Endodermal cell (in vitro differentiated cells): ENCODE measurements at regions not wholly inside any gene's neighbourhood (a gene's known extent, or its start where the extent isn't known, plus 50 kb on each side); places are given as distances from the start of the nearest gene placed in this dataset.

ENCODE experiments used
- DNase-seq: peaks from one replicate; pipeline ENCODE4 v3.0.0-alpha.2; 2017
- H3K27ac ChIP-seq: 2 replicates; pipeline ENCODE4 v1.5.1; 2013; ENCODE audit warnings: mild to moderate bottlenecking, low read depth, low read length, moderate library complexity
- H3K27me3 ChIP-seq: 2 replicates; pipeline ENCODE4 v1.6.1; 2013; ENCODE audit warnings: mild to moderate bottlenecking, low read length, moderate library complexity; ENCODE audit not compliant: insufficient read depth, control insufficient read depth, poor library complexity, severe bottlenecking
- H3K36me3 ChIP-seq: 2 replicates; pipeline ENCODE4 v1.7.0; 2013; ENCODE audit warnings: mild to moderate bottlenecking, low read length, moderate library complexity; ENCODE audit not compliant: control insufficient read depth, insufficient read depth
- H3K4me1 ChIP-seq: one replicate; pipeline ENCODE4 v1.7.0; 2013; ENCODE audit warnings: low read length; ENCODE audit not compliant: control insufficient read depth, insufficient read depth
- H3K4me3 ChIP-seq: 2 replicates; pipeline ENCODE4 v1.5.1; 2013; ENCODE audit warnings: mild to moderate bottlenecking, low read length, moderate library complexity
- H3K9ac ChIP-seq: 2 replicates; pipeline ENCODE4 v1.6.1; 2013; ENCODE audit warnings: mild to moderate bottlenecking, low read length, moderate library complexity; ENCODE audit not compliant: poor library complexity, severe bottlenecking; ENCODE audit errors: extremely low read depth
- H3K9me3 ChIP-seq: 2 replicates; pipeline ENCODE4 v1.6.1; 2013; ENCODE audit warnings: mild to moderate bottlenecking, low read length, moderate library complexity; ENCODE audit not compliant: control insufficient read depth
- H3K27ac Mint-ChIP-seq: 2 replicates; pipeline ENCODE4 v1.8.0; 2020; ENCODE audit warnings: mixed read lengths
- H3K27me3 Mint-ChIP-seq: 2 replicates; pipeline ENCODE4 v1.8.0; 2021; ENCODE audit warnings: mild to moderate bottlenecking, mixed read lengths; ENCODE audit not compliant: insufficient read depth
- H3K36me3 Mint-ChIP-seq: 2 replicates; pipeline ENCODE4 v1.8.0; 2020; ENCODE audit warnings: low read depth, mixed read lengths
- H3K4me1 Mint-ChIP-seq: 2 replicates; pipeline ENCODE4 v1.8.0; 2020; ENCODE audit warnings: mixed read lengths
- H3K4me3 Mint-ChIP-seq: 2 replicates; pipeline ENCODE4 v1.8.0; 2020; ENCODE audit warnings: mild to moderate bottlenecking, moderate library complexity, mixed read lengths
- H3K9me3 Mint-ChIP-seq: 2 replicates; pipeline ENCODE4 v1.8.0; 2020; ENCODE audit warnings: mild to moderate bottlenecking, mixed read lengths
- WGBS, 2 experiments: methylation state at CpG; one replicate each; pipeline versions ENCODE4 v1.1.5 to v1.1.7; 2013; ENCODE audit warnings: missing lambda C conversion rate in 2 of 2, mixed read lengths in 1 of 2; ENCODE audit not compliant: insufficient coverage in 1 of 2, insufficient read length in 1 of 2; 5-methylcytosine and 5-hydroxymethylcytosine counted together
- TF ChIP-seq, protein P1 (sequence below): fragments of 200-600 bp; sonication (generic); conservative IDR thresholded peaks from 2 replicates; pipeline ENCODE4 v1.5.0; 2021; ENCODE audit warnings: antibody characterized with exemption, mild to moderate bottlenecking

DNA sequence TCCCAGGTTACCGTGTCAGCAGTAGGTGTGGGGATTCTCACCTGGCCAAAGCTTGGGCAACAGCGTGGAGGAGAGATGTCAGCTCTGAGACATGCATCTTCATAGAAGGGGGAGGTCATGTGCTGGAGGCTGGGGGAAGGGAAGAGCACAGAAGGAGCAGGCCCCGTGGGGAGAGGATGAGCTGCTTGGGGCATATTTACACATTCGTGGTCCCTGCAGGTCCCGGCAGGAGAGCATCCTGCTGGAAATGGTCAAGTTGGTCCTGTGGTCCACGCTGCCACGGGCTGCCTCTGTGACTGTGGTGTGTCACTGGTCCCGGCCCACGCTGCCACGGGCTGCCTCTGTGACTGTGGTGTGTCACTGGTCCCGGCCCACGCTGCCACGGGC, 195.1 kb upstream of the TWIST2 start:
- Mint-ChIP-seq H3K27me3 (peaks cover 6% of the 10 kb centered on the region), H3K4me3 (no peak overlapping the region), H3K4me1 (peaks cover 4% of the 10 kb centered on the region), H3K27ac (no peak overlapping the region), H3K36me3 (no peaks in the 10 kb centered on the region), H3K9me3 (peaks cover 1% of the 10 kb centered on the region)
- no peaks in the 10 kb centered on the region for H3K27me3 ChIP-seq
- DNase-seq: no peak
- H3K4me3 ChIP-seq: no peak overlapping the region
- H3K4me1 ChIP-seq: no peaks in the 10 kb centered on the region
- H3K36me3 ChIP-seq: no peaks in the 10 kb centered on the region
- H3K27ac ChIP-seq: no peak overlapping the region
- H3K9ac ChIP-seq: no peak overlapping the region
- 86% methylated on average over 2 to 7 of the region's 13 CpGs for WGBS, 2 experiments
- TF ChIP-seq, protein P1, sequence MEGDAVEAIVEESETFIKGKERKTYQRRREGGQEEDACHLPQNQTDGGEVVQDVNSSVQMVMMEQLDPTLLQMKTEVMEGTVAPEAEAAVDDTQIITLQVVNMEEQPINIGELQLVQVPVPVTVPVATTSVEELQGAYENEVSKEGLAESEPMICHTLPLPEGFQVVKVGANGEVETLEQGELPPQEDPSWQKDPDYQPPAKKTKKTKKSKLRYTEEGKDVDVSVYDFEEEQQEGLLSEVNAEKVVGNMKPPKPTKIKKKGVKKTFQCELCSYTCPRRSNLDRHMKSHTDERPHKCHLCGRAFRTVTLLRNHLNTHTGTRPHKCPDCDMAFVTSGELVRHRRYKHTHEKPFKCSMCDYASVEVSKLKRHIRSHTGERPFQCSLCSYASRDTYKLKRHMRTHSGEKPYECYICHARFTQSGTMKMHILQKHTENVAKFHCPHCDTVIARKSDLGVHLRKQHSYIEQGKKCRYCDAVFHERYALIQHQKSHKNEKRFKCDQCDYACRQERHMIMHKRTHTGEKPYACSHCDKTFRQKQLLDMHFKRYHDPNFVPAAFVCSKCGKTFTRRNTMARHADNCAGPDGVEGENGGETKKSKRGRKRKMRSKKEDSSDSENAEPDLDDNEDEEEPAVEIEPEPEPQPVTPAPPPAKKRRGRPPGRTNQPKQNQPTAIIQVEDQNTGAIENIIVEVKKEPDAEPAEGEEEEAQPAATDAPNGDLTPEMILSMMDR: no peak
- H3K9me3 ChIP-seq: no peaks in the 10 kb centered on the region

DNA sequence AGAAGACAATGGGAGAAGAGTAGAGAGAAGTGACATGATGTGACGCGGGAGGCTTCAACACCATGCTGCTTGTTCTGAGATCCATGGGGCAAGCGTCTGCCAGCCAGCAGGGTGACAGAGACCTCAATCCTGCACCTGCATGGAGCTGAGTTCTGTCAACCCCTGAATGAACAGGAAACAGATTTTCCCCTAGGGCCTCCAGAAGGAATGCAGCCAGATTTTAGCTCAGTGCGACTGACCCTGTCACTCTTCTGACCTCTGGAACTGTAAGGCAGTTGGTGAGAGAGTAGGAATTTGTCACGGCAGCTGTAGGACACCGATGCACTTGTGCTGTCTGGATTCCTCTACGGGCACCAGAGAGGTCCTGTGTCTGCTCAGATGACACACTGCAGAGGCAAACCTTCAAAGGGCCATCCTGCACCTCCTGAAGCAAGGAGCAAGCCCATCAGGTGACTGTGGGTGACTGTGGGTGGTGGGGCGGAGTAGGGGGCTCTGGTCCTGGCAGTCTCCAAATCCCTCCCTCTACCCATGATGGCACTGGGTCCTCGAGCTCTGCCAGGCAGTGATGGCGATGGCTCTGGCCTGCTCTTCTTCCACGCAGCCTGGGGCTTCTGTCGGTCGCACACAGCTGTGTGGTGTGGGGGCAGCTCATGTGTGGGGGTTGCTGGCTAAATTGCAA, 194.3 kb upstream of the TWIST2 start:
- peak overlapping the region; percentile 36 for H3K27ac ChIP-seq
- H3K36me3 Mint-ChIP-seq: no peaks in the 10 kb centered on the region
- H3K4me1 Mint-ChIP-seq: peaks cover 7% of the 10 kb centered on the region
- peaks cover 6% of the 10 kb centered on the region for H3K27me3 Mint-ChIP-seq
- 80 to 85% methylated on average over 8 to 12 of the region's 13 CpGs for WGBS, 2 experiments
- no peak overlapping the region for H3K27ac Mint-ChIP-seq
- H3K36me3 ChIP-seq: no peaks in the 10 kb centered on the region
- no peaks in the 10 kb centered on the region for H3K27me3 ChIP-seq
- no peak overlapping the region for H3K9ac ChIP-seq
- TF ChIP-seq, protein P1: no peak
- peak; percentile 22 for DNase-seq
- no peak overlapping the region for H3K4me3 Mint-ChIP-seq
- peaks cover 1% of the 10 kb centered on the region for H3K9me3 Mint-ChIP-seq
- no peak overlapping the region for H3K4me3 ChIP-seq
- H3K4me1 ChIP-seq: no peaks in the 10 kb centered on the region
- no peaks in the 10 kb centered on the region for H3K9me3 ChIP-seq

DNA sequence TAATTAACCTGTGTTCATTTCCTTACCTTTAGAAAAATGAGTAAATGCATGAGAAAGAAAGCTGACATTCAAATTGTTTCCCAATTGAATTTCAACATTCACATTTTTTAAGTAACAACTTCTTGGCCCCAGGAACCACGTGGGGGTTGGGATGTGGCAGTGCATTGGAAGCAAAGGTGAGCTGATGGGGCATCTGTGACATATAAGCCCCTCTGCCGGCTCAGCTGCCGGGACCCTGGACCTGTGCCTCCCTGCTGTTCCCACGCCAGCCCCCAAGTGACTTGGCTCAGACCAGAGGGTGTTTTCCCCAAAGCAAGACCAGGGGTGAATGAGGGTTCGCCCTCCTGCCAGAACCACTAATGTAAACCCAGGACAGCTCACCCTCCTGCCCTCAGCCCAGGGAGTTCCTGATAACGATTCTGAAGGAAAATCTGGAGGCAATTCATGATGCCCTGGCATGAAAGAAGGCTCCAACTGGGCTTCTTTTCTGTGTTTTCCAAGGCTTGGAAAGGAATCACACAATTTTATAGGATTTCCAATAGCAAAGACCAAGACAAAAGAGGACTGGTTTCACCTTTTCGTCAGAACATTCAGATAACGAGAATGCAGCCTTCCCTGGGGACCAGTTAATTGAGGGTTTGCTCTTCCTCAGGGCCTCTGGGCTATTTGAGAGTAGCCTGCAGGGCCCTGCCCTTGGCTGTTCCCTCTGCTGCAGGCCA, 193.2 kb upstream of the TWIST2 start:
- no peaks in the 10 kb centered on the region for H3K36me3 ChIP-seq
- 77 to 86% methylated on average over 5 to 8 of the region's 8 CpGs for WGBS, 2 experiments
- H3K9me3 ChIP-seq: no peaks in the 10 kb centered on the region
- H3K4me1 ChIP-seq: no peaks in the 10 kb centered on the region
- H3K4me3 ChIP-seq: no peak overlapping the region
- Mint-ChIP-seq H3K4me1 (peaks cover 7% of the 10 kb centered on the region), H3K4me3 (no peak overlapping the region), H3K36me3 (no peaks in the 10 kb centered on the region), H3K27ac (no peak overlapping the region), H3K9me3 (peaks cover 1% of the 10 kb centered on the region), H3K27me3 (peaks cover 15% of the 10 kb centered on the region)
- no peaks in the 10 kb centered on the region for H3K27me3 ChIP-seq
- H3K27ac ChIP-seq: no peak overlapping the region
- TF ChIP-seq, protein P1: no peak
- H3K9ac ChIP-seq: no peak overlapping the region
- no peak for DNase-seq
